HG03565 (cell line): ENCODE measurements at regions not wholly inside any gene's neighbourhood (a gene's known extent, or its start where the extent isn't known, plus 50 kb on each side); places are given as distances from the start of the nearest gene placed in this dataset.

Experiments
- ATAC-seq: cut with Tn5 transposase; IDR thresholded peaks from one replicate; pipeline ENCODE4 v1.9.1; 2021; ENCODE audit warnings: mild to moderate bottlenecking, moderate library complexity; ENCODE audit not compliant: unreplicated experiment

- no peak for ATAC-seq
Observed at GRCh38 chr2:45216118-45216517, 206.9 kb upstream of the SIX2 start.

- no peak for ATAC-seq
Observed at GRCh38 chr2:45214550-45214949, 205.3 kb upstream of the SIX2 start.

GRCh38 chr2:45212953-45213635, 203.8 kb upstream of the SIX2 start:
- no peak for ATAC-seq

- no peak for ATAC-seq
Observed at GRCh38 chr2:45211636-45212035, 202.4 kb upstream of the SIX2 start.

DNA sequence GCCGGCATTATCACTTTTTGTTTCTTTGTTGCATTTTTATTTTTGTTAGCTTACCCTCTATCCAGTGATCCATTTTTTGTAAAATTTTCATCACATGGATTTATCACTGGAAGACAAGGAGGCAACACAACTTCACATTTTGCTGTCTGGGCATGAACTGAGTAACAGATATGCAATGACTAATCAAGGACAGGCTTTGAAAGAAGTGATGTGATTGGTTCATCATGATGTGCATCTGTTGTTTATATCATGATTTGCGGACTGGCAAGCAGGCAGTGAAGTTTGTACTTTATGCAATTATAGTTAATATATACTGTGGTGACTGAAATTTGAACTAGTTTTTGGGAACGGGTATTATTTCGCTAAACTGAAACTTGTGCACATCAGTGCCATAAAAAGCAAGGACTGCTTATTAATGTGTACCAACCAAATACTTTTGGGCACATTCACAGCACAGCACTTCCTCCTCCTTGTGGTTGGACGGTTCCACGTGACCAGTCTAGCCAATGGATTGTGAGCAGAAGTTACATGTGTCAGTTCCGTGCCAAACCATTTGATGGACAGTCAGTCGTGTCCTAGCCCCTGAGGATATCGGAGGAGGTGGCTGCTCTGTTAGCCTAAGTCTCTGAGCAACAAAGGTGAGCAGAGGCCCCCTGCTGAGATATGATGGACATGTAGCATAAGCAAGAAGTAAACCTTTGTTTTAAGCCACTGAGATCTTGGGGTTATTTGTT, 201.4 kb upstream of the SIX2 start:
- no peak for ATAC-seq

- ATAC-seq: no peak
Observed at GRCh38 chr2:45209875-45210274, 200.6 kb upstream of the SIX2 start.

GRCh38 chr2:45209302-45209701, 200.1 kb upstream of the SIX2 start:
- no peak for ATAC-seq

DNA sequence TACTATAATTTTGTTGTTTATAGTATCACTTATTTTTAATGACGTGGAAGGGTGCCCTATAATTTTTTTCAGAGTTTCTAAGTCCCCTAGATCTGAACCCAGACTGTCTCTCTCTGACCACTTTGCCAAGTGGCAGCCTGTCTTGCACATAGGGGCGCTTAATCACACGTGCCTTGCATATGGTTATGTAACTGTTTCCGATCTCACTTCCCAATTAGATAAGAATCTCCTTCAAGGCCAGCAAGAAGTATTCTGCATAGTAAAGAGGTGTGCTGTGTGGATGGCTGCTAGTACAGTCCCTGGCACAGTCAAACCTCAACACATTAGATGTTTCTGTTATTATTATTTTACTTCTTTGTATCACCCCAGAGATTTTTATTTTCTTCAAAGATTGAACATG, 197.8 kb upstream of the SIX2 start:
- ATAC-seq: no peak

- no peak for ATAC-seq
Observed at GRCh38 chr2:45205985-45206384, 196.7 kb upstream of the SIX2 start.

DNA sequence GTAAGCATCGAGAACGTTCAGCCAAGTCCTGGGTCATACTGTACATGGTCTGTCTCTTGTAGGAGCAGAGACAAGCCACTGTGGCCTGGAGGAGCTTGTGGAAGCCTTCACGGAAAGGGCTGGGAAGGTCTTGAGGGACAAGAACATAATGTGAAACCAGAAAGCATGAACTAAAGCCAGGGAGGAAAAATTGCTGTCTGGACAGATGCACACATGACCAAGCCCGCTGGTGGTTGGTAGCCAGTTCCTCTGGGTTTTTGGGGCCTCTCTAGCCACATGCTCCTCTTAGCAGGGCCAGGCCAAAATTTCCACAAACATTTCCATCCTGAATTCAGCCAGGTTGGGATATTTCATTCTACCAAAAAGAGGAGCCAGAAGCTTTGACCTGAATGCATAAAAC, 196.2 kb upstream of the SIX2 start:
- no peak for ATAC-seq

DNA sequence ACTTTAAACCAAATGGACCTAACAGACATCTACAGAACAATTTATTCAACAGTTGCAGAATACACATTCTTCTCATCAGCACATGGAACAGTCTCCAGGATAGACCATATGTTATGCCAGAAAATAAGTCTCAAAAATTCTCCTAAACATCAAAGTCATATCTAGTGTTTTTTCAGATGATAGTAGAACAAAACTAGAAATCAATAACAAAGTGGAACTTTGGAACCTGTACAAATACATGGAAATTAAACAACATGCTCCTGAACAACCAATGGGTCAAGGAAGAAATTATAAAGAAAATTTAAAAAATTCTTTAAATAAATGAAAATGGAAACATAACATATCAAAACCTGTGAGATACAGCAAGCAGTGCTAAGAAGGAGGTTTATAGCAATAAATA, 194.1 kb upstream of the SIX2 start:
- ATAC-seq: no peak

- ATAC-seq: no peak
Observed at GRCh38 chr2:45199973-45200372, 190.7 kb upstream of the SIX2 start.

DNA sequence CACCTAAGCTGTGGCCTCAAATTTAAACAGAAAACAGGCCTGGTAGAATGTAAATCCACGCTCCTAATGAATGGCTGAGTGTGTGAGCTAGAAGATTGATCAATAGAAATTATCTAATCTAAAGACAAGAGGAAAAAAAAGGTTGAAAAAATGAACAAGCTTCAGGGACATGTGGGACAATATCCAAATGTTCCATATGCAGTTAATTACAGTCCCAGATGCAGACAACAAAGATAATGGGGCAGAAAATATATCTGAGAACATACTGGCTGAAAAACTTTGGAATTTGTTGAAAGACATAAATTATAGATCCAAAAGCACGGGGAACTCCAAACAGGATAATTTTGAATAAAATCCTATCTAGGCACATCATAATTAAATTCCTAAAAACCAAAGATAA, 186.7 kb upstream of the SIX2 start:
- no peak for ATAC-seq

DNA sequence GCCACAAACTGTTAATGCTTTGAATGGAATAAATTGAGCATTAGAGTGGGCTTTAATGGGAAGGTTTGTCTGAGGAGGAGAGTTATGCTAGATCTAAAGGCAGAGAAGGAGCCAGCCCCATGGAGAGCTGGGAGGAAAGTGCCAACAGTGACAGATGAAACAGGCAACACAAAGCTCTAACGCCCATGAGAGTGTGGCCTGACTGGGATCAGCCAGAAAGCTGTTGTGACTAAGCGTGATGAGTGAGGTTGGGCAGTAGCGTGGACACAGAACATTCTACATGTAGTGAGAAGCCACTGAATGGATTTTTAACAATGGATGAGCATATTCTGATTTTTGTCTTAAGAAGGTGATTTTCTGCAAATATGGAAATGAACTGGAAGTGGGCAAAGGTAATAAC, 185.3 kb upstream of the SIX2 start:
- ATAC-seq: no peak

DNA sequence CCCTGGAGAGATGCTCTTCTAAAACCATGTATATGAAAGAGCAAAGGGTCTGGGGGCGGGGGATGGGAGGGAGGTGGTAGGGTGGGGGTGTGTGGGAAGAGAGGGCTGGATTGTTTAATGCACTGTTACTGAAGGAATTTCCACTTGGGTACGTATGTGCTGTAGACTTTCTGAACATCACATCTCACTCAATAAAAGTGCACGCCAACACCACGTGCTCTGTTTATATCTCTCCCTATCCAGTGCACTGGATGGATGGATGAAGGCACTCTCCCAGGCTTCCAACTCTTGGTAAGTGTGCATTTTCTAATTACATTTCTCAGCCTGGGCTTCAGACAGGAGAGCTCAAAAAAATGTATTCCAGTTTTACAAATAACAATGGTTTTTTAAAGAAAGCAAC, 184.3 kb upstream of the SIX2 start:
- ATAC-seq: no peak

DNA sequence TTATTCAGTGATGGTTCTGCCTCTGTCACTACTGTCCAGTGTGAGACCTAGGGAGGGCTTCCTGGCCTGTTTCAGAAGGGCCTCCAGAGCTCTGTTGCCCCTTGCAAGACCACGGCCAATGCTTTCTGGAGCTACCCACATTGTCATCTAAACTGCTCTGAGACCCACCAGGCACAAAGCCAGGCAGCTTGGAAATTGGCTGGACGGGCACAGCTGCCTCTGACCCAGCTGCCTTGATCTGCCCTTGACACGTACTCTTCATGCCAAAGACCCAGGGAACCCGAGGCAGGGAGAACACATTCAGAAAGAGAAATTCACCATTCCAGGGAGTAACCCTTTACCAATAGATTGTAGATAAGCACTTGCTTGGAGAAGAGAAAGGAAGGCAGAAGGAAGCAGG, 183.7 kb upstream of the SIX2 start:
- no peak for ATAC-seq

DNA sequence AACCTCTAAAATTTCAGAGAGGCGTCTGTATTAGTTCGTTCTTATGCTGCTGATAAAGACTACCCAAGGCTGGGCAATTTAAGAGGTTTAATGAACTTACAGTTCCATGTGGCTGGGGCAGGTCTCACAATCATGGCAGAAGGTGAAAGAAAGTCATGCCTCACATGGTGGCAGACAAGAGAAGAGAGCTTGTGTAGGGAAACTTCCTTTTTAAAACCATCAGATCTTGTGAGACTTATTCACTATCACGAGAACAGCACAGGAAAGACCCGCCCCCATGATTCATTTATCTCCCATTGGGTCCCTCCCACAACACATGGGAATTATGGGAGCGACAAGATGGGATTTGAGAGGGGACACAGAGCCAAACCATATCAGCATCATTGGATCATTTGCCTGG, 183.2 kb upstream of the SIX2 start:
- no peak for ATAC-seq

DNA sequence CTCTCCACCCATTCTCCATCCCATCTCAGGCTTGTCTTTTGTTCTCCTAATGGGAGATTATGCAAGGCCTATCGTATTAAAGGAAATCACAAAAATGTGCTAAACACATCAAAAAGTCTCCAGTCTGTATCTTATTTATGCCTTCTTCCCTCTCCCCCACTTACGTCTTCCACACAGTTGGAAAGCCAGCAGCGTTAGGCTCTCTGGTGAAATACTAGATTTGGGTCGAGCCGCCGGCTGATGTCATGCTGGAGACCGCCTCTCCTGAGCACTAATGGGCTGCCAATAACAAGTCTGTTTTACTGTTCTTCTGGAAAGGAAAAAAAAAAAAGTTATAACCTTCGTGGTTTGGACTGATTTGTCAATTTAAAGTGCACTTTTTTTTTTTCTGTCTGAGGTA, 182.7 kb upstream of the SIX2 start:
- no peak for ATAC-seq

- no peak for ATAC-seq
Observed at GRCh38 chr2:45191146-45191863, 182.1 kb upstream of the SIX2 start.

DNA sequence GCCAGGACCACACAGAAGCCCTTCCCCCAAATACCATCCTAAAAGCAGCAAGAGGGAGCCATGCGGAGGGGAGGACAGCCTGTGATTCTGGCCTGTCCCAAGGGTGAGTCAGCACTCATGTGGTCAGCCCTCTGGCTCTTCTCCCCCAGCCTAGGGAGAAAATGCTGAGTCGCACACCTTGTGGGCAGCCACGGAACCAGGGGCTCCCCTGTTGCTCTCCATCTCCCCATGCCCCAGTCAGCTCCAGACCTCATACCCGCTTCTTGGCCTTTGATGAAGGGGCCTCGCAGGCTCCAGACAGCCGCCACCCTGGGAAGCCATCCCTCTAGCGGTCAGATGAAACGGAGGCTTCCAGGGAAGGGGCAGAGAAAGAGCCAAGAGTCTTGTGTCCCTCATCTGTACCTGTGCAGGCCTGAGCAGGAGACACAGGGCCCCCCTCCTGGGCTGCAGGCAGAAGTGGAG, 181.3 kb upstream of the SIX2 start:
- no peak for ATAC-seq

DNA sequence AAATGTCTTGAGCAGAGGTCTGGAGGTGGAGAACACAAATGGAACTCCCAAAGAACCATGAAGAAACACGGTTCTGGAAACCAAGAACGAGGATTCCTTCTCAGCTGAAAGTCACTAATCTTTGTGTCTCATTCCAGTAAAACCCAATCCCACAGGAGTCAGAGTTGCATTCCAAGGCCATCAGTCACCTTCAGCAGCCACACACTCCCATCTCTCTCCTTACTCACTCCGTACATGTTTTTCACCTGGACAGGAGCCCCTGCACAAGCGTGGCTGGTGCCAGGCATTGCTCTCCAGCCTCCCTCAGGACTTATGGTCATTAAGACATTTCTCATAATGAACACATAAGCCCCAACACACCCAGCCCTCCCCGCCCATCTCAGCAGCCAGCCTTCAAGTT, 175.4 kb upstream of the SIX2 start:
- ATAC-seq: no peak

DNA sequence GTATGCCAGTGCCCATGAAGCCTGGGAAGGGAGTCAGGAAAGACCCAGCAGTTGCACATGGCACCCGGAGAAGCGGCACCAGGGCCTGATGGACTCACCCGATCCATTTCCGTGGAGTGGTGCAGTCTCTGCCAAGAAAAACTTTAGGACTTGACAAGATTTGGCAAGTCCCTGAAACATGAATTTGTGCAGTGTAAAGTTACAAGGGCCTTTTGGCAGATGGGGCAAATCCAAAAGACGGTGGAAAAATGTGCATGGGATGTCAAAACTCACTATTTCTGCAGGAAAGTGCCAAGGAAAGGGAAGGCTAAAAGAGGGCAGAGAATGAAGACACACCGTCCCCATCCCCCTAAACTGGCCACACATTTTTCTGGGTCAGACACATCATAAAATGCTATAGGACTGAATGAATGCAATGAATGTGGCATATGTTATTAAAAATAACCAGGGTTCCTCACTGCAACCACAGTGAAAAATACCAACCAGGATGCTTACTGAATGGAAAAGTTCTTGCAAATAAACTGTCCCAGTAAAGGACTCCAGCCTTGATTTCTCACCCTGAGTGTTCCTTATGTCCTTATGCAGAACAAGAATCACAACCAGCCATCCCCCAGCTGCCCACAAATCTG, 173.5 kb upstream of the SIX2 start:
- ATAC-seq: no peak
